KMS-11 (cell line): ENCODE measurements at regions not wholly inside any gene's neighbourhood (a gene's known extent, or its start where the extent isn't known, plus 50 kb on each side); places are given as distances from the start of the nearest gene placed in this dataset.

Experiments
- H2AFZ ChIP-seq: fragments of 200-600 bp; sonication (generic); 2 replicates; pipeline ENCODE4 v1.6.1; 2016; ENCODE audit warnings: antibody characterized with exemption, mixed run types, low read depth
- H3K27ac ChIP-seq: fragments of 200-600 bp; sonication (generic); 2 replicates; pipeline ENCODE4 v1.6.1; 2016; ENCODE audit warnings: mild to moderate bottlenecking, mixed run types
- H3K27me3 ChIP-seq: fragments of 200-600 bp; sonication (generic); 2 replicates; pipeline ENCODE4 v1.6.1; 2017; ENCODE audit warnings: mild to moderate bottlenecking, low read depth, mixed run types, moderate library complexity; ENCODE audit not compliant: insufficient read depth
- H3K36me3 ChIP-seq: fragments of 200-600 bp; sonication (generic); 2 replicates; pipeline ENCODE4 v1.6.1; 2017; ENCODE audit warnings: mild to moderate bottlenecking, mixed run types; ENCODE audit not compliant: insufficient read depth
- H3K4me1 ChIP-seq: fragments of 200-600 bp; sonication (generic); 2 replicates; pipeline ENCODE4 v1.6.1; 2016; ENCODE audit warnings: mild to moderate bottlenecking, low read depth, mixed run types; ENCODE audit not compliant: poor library complexity, severe bottlenecking
- H3K4me2 ChIP-seq: fragments of 200-600 bp; sonication (generic); 2 replicates; pipeline ENCODE4 v1.7.0; 2016; ENCODE audit warnings: mild to moderate bottlenecking, mixed run types
- H3K4me3 ChIP-seq: fragments of 200-600 bp; sonication (generic); IDR thresholded peaks from 2 replicates; pipeline ENCODE4 v1.6.1; 2017; ENCODE audit warnings: low read depth, low read length, mixed read lengths; ENCODE audit not compliant: insufficient read depth
- H3K79me2 ChIP-seq: fragments of 200-600 bp; sonication (generic); 2 replicates; pipeline ENCODE4 v1.6.1; 2016; ENCODE audit warnings: low read depth, mixed run types; ENCODE audit not compliant: insufficient read depth
- H3K9ac ChIP-seq: fragments of 200-600 bp; sonication (generic); 2 replicates; pipeline ENCODE4 v1.6.1; 2016; ENCODE audit warnings: mild to moderate bottlenecking, mixed run types
- H4K20me1 ChIP-seq: fragments of 200-600 bp; sonication (generic); 2 replicates; pipeline ENCODE4 v1.6.1; 2016; ENCODE audit warnings: mild to moderate bottlenecking, mixed run types; ENCODE audit not compliant: insufficient read depth
- TF ChIP-seq, protein P1 (sequence below): fragments of 200-600 bp; sonication (generic); conservative IDR thresholded peaks from 2 replicates; pipeline ENCODE4 v1.6.1; 2017; ENCODE audit warnings: low read depth, mild to moderate bottlenecking, antibody characterized with exemption, low read length, moderate library complexity, mixed read lengths

DNA sequence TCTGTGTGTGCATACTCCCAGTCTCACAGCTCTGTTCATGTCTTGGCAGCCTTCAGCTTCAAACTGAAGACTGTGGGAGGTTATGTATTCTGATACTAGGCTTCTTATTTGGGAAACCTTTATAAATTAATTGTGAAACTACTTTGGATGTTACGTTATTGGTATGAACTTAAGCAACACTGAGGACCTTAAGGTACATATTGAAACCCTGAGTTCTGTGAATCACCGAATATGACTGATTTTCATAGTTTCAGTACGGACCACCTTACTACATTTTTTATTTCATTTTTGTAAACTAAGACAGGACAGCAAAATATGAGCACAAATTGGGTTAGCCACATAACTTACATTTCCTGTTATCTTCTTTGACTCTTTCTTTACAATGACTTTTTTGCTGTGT, 498.4 kb downstream of the PDGFC start:
- Histone ChIP-seq H3K4me2 (no peak overlapping the region), H3K79me2 (no peaks in the 10 kb centered on the region), H3K36me3 (no peaks in the 10 kb centered on the region), H3K27ac (no peak overlapping the region), H3K9ac (no peak overlapping the region), H3K4me1 (peaks cover 3% of the 10 kb centered on the region), H2AFZ (no peak overlapping the region), H3K4me3 (no peak overlapping the region), H4K20me1 (no peaks in the 10 kb centered on the region), H3K27me3 (no peaks in the 10 kb centered on the region)
- TF ChIP-seq, protein P1, sequence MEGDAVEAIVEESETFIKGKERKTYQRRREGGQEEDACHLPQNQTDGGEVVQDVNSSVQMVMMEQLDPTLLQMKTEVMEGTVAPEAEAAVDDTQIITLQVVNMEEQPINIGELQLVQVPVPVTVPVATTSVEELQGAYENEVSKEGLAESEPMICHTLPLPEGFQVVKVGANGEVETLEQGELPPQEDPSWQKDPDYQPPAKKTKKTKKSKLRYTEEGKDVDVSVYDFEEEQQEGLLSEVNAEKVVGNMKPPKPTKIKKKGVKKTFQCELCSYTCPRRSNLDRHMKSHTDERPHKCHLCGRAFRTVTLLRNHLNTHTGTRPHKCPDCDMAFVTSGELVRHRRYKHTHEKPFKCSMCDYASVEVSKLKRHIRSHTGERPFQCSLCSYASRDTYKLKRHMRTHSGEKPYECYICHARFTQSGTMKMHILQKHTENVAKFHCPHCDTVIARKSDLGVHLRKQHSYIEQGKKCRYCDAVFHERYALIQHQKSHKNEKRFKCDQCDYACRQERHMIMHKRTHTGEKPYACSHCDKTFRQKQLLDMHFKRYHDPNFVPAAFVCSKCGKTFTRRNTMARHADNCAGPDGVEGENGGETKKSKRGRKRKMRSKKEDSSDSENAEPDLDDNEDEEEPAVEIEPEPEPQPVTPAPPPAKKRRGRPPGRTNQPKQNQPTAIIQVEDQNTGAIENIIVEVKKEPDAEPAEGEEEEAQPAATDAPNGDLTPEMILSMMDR: no peak

DNA sequence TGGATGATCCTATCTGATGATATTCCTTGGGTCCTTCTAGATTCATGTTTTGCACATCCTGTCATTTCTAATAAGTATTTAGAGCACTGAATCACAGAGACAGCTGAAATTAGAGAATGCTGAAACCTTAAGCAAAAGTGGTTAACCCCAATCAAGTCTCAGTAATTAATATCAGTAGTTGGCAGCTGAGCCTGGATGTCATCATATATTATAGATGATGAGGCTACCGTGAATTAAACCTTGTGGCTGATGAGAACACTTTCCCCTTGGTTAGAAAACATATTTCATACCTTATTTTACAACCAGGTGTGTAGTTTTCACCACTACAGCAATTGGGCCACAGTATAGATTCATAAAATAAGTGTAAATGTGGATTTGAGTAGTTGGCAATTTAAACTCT, 499.0 kb downstream of the PDGFC start:
- no peak overlapping the region for H2AFZ ChIP-seq
- H4K20me1 ChIP-seq: no peaks in the 10 kb centered on the region
- no peak overlapping the region for H3K27ac ChIP-seq
- no peaks in the 10 kb centered on the region for H3K79me2 ChIP-seq
- H3K4me1 ChIP-seq: peaks cover 3% of the 10 kb centered on the region
- TF ChIP-seq, protein P1: no peak
- H3K4me2 ChIP-seq: no peak overlapping the region
- H3K36me3 ChIP-seq: no peaks in the 10 kb centered on the region
- no peak overlapping the region for H3K4me3 ChIP-seq
- H3K9ac ChIP-seq: no peak overlapping the region
- no peaks in the 10 kb centered on the region for H3K27me3 ChIP-seq

DNA sequence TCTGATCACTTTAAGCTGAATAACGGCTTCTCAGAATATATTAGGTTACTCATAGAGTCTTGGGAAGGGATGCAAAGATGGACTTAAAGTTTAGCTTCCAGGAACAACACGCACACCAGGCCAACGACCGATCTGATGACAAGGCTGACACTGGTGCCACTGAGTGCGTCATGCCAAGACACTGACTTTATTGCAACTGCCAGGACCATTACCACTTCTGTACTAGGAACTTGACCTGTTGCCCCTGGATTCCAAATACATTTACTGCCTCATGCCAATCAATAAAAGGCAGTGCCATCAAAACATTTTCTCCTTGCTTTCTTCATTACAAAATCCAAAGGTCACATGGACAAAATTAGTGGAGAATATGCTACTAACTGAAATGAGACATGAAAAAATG, 505.9 kb upstream of the CTSO start:
- Histone ChIP-seq H3K4me2 (no peak overlapping the region), H4K20me1 (no peaks in the 10 kb centered on the region), H3K4me1 (no peaks in the 10 kb centered on the region), H3K27ac (no peak overlapping the region), H2AFZ (no peak overlapping the region), H3K9ac (no peak overlapping the region), H3K79me2 (no peaks in the 10 kb centered on the region), H3K36me3 (no peaks in the 10 kb centered on the region), H3K4me3 (no peak overlapping the region), H3K27me3 (no peaks in the 10 kb centered on the region)
- TF ChIP-seq, protein P1: no peak

DNA sequence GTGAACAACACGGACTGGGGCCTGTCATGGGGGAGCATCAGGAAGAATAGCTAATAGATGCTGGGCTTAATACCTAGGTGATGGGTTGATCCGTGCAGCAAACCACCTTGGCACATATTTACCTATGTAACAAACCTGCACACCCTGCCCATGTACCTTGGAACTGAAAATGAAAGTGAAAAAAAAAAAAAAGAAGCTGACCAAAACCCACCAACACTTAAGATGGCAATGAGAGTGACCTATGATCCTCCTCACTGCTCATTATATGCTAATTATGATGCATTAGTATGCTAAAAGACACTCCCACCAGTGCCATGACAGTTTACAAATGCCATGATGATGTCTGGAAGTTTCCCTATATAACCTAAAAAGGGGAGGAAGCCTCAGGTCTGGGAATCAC, 503.2 kb upstream of the CTSO start:
- Histone ChIP-seq H3K79me2 (no peaks in the 10 kb centered on the region), H4K20me1 (no peaks in the 10 kb centered on the region)

More for the DNA sequence above, 503.2 kb upstream of the CTSO start:
- Histone ChIP-seq H3K36me3 (no peaks in the 10 kb centered on the region), H3K4me3 (no peak overlapping the region), H3K4me1 (no peaks in the 10 kb centered on the region), H3K27ac (no peak overlapping the region), H3K9ac (no peak overlapping the region), H3K4me2 (no peak overlapping the region), H3K27me3 (no peaks in the 10 kb centered on the region), H2AFZ (no peak overlapping the region)
- TF ChIP-seq, protein P1: no peak
